ENCODE measurements at regions not wholly inside any gene's neighbourhood (a gene's known extent, or its start where the extent isn't known, plus 50 kb on each side); places are given as distances from the start of the nearest gene placed in this dataset.

- no peak for TF ChIP-seq POLR2A (IDR thresholded peaks at IDR 0.05)
- TF ChIP-seq CTCF (IDR thresholded peaks at IDR 0.05): no peak
- no peak for TF ChIP-seq EP300 (IDR thresholded peaks at IDR 0.05)
These were observed 342.5 kb downstream of the TEX29 start for GRCh38 chr13:111662895-111663294.

All from ovary (tissue), 3 donors.